GM12864 (cell line): ENCODE measurements at regions not wholly inside any gene's neighbourhood (a gene's known extent, or its start where the extent isn't known, plus 50 kb on each side); places are given as distances from the start of the nearest gene placed in this dataset.

Experiments
- DNase-seq: peaks from one replicate; pipeline ENCODE4 v3.0.0-alpha.2; 2011; ENCODE audit warnings: low read depth
- H3K4me3 ChIP-seq: 2 replicates; pipeline ENCODE4 v1.5.1; 2011; ENCODE audit warnings: mild to moderate bottlenecking, low read depth, low read length, control low read depth
- TF ChIP-seq, protein P1 (sequence below): IDR thresholded peaks from 2 replicates; pipeline ENCODE4 v1.5.1; 2011; ENCODE audit warnings: low read depth, mild to moderate bottlenecking, moderate library complexity, low read length, control low read depth, inconsistent platforms; ENCODE audit errors: missing control alignments

DNA sequence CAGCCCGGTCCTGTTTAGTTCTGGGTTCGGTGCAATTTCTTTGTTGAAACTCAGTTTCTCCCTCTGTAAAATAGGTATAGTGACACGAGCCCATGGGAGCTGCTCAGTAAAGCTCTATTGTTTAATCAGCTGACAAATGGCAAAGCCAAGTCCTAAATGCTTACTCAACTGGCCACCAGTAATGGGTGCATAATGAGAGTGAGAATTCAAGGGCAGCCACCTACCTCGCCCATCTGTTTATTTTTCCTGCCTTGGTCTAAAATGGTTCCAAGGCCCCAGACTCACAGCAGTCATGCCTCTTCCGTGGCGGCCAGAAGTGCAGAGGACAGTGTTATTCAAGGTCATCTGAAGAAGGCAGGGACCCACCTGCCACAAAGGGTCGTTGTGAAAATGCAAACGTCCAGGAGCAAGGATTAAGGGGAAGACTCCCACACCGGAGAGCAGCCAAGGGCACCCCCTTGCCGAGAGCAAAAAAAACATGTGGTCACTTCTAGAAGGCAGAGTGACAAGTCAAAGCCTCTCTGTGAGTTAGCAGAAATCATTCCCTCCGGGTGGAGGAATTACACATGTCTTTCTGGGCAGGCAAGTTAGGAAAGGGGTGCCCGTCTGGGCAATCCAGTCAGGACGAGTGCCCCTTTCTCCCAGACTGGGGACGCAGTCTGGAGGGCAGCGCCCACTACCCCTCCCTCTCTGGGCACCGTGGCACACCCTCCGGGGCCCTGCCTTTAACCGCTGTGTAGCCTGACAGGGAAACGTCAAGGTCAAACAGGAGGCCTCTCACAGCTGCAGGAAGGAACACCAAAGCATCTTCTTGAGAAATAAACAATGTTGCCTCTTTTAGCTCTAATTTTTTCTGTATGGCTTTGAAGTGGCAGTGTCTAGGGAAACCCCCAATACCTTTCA lies 186.2 kb downstream of the FOXO1 start:
- no peak overlapping the region for H3K4me3 ChIP-seq
- DNase-seq: no peak
- TF ChIP-seq, protein P1, sequence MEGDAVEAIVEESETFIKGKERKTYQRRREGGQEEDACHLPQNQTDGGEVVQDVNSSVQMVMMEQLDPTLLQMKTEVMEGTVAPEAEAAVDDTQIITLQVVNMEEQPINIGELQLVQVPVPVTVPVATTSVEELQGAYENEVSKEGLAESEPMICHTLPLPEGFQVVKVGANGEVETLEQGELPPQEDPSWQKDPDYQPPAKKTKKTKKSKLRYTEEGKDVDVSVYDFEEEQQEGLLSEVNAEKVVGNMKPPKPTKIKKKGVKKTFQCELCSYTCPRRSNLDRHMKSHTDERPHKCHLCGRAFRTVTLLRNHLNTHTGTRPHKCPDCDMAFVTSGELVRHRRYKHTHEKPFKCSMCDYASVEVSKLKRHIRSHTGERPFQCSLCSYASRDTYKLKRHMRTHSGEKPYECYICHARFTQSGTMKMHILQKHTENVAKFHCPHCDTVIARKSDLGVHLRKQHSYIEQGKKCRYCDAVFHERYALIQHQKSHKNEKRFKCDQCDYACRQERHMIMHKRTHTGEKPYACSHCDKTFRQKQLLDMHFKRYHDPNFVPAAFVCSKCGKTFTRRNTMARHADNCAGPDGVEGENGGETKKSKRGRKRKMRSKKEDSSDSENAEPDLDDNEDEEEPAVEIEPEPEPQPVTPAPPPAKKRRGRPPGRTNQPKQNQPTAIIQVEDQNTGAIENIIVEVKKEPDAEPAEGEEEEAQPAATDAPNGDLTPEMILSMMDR: no peak

- TF ChIP-seq, protein P1: no peak
- DNase-seq: no peak
- no peak overlapping the region for H3K4me3 ChIP-seq
These were observed 185.4 kb downstream of the FOXO1 start for GRCh38 chr13:40480915-40481516.

DNA sequence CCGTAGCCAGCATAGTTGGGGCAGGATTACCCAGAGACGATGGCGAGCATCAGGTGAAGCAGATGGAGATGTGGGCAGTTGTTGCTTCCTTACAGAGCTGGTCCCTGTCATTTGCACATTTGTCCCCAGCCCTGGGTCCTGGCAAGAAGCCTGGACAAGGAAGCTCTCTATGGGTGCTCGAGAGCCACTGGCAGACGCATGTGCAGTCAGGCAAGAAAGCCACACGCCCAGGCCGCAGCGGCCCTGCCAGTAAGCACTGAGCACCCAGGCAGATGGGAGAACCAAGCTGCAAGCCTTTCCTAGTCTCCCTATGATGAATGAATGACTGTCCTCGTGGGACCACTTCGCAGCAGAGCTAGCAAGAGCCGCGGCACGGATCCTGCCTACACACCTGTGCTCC lies 182.8 kb downstream of the FOXO1 start:
- no peak for DNase-seq
- TF ChIP-seq, protein P1: no peak
- no peak overlapping the region for H3K4me3 ChIP-seq

- TF ChIP-seq, protein P1: no peak
- no peak for DNase-seq
- no peak overlapping the region for H3K4me3 ChIP-seq
These were observed 182.2 kb downstream of the FOXO1 start for GRCh38 chr13:40484101-40484800.

- no peak overlapping the region for H3K4me3 ChIP-seq
- DNase-seq: no peak
- TF ChIP-seq, protein P1: no peak
These were observed 181.5 kb downstream of the FOXO1 start for GRCh38 chr13:40484974-40485373.

- peak; percentile 7 for DNase-seq
- H3K4me3 ChIP-seq: no peak overlapping the region
- TF ChIP-seq, protein P1: no peak
These were observed 180.6 kb downstream of the FOXO1 start for GRCh38 chr13:40485611-40486517.
